ENCODE measurements at regions not wholly inside any gene's neighbourhood (a gene's known extent, or its start where the extent isn't known, plus 50 kb on each side); places are given as distances from the start of the nearest gene placed in this dataset.

DNA sequence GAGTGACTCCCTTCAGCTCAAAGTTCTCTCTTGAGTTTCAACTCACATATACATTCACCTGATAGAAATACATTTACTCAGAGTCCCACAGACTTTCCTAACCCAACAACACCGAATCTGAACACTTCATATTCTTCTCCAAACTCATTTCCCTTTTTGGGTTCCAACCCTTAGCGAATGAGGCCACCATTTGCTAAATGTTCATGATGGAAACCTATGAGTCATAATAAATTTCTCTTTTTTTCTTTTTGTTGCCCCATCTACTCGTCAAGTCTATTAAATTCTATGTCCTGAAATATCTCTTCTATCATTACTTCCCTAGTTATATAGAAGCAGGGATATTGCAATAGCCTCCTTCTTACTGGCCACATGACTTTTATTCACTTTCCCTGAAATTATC lies 100.1 kb downstream of the HLX start:
- TF ChIP-seq POLR2AphosphoS5 (IDR thresholded peaks at IDR 0.05) (no peak), POLR2A (IDR thresholded peaks at IDR 0.05) (no peak)
- TF ChIP-seq, protein P1, sequence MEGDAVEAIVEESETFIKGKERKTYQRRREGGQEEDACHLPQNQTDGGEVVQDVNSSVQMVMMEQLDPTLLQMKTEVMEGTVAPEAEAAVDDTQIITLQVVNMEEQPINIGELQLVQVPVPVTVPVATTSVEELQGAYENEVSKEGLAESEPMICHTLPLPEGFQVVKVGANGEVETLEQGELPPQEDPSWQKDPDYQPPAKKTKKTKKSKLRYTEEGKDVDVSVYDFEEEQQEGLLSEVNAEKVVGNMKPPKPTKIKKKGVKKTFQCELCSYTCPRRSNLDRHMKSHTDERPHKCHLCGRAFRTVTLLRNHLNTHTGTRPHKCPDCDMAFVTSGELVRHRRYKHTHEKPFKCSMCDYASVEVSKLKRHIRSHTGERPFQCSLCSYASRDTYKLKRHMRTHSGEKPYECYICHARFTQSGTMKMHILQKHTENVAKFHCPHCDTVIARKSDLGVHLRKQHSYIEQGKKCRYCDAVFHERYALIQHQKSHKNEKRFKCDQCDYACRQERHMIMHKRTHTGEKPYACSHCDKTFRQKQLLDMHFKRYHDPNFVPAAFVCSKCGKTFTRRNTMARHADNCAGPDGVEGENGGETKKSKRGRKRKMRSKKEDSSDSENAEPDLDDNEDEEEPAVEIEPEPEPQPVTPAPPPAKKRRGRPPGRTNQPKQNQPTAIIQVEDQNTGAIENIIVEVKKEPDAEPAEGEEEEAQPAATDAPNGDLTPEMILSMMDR (IDR thresholded peaks at IDR 0.05 in 8 of 11, conservative IDR thresholded peaks at IDR 0.05 in 3 of 11) = no peak

All from spleen (tissue), 7 donors.